Fibroblast of lung (primary cell): ENCODE measurements at regions not wholly inside any gene's neighbourhood (a gene's known extent, or its start where the extent isn't known, plus 50 kb on each side); places are given as distances from the start of the nearest gene placed in this dataset.

ENCODE experiments used
- EZH2 ChIP-seq: IDR thresholded peaks from 2 replicates; pipeline ENCODE4 v1.5.1; 2012; ENCODE audit warnings: low read length, control low read depth, mild to moderate bottlenecking; ENCODE audit errors: missing control alignments
- TF ChIP-seq, protein P1 (sequence below), 2 donors: IDR thresholded peaks in 1 of 2; conservative IDR thresholded peaks in 1 of 2; 1 replicate in 1 of 2; 2 replicates in 1 of 2; pipeline ENCODE4 v1.5.1; 2011 to 2012; ENCODE audit warnings: low read length in 2 of 2, control low read depth in 1 of 2, inconsistent platforms in 1 of 2, low read depth in 1 of 2, mild to moderate bottlenecking in 1 of 2

DNA sequence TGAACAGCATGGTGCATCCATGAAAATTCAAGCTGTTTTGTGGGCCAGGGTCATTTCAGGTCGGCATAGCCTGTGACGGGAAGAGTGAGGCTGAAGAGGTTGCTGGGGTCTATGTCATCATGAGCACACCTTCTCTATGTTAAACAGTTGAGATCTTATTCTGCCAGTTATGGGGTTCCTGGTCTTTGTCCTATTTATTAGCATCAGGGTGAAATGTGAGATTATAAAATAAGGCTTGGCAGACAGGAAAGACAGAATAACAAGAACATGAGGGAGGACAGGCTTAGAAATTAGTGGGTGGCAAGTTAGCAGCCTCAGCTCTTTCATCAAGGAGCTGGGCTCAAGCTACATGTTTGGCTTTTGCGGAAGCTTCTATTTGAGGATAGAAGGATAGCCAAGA is 51.7 kb upstream of the CLNK start:
- TF ChIP-seq, protein P1, sequence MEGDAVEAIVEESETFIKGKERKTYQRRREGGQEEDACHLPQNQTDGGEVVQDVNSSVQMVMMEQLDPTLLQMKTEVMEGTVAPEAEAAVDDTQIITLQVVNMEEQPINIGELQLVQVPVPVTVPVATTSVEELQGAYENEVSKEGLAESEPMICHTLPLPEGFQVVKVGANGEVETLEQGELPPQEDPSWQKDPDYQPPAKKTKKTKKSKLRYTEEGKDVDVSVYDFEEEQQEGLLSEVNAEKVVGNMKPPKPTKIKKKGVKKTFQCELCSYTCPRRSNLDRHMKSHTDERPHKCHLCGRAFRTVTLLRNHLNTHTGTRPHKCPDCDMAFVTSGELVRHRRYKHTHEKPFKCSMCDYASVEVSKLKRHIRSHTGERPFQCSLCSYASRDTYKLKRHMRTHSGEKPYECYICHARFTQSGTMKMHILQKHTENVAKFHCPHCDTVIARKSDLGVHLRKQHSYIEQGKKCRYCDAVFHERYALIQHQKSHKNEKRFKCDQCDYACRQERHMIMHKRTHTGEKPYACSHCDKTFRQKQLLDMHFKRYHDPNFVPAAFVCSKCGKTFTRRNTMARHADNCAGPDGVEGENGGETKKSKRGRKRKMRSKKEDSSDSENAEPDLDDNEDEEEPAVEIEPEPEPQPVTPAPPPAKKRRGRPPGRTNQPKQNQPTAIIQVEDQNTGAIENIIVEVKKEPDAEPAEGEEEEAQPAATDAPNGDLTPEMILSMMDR (conservative IDR thresholded peaks at IDR 0.05 in 1 of 2, IDR thresholded peaks at IDR 0.05 in 1 of 2; ENCODE audit: low read depth in 1 of 2, low read length in 2 of 2): no peak
- TF ChIP-seq EZH2: no peak
